HG03280 (cell line): ENCODE measurements at regions not wholly inside any gene's neighbourhood (a gene's known extent, or its start where the extent isn't known, plus 50 kb on each side); places are given as distances from the start of the nearest gene placed in this dataset.
"Not testable (repeated sequence)": the region's sequence is repeated elsewhere in the genome, so short reads cannot be mapped to it uniquely, and the experiment has no call there.

ENCODE experiments used
- ATAC-seq: cut with Tn5 transposase; IDR thresholded peaks from one replicate; pipeline ENCODE4 v1.9.1; 2021; ENCODE audit warnings: mild to moderate bottlenecking, moderate library complexity; ENCODE audit not compliant: unreplicated experiment

GRCh38 chr4:19187691-19188090 is 1064.0 kb upstream of the SLIT2 start:
- no peak for ATAC-seq

- no peak for ATAC-seq
These were observed 1064.6 kb upstream of the SLIT2 start for GRCh38 chr4:19187096-19187495.

DNA sequence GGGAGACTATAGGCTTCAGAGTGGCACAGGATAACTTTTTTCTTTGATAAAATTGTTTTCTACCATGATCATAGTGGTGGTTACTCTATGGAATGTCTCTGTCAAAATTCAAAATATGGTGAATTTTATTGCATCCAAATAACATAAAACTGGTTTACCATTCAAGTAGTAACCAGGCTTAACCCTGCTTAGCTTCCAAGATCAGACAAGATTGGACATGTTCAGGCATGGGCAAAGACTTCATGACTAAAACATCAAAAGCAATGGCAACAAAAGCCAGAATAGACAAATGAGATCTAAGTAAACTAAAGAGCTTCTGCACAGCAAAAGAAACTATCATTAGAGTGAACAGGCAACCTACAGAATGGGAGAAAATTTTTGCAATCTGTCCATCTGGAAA is 1070.1 kb upstream of the SLIT2 start:
- not testable (repeated sequence) for ATAC-seq

GRCh38 chr4:19178835-19179234 is 1072.9 kb upstream of the SLIT2 start:
- ATAC-seq = no peak

DNA sequence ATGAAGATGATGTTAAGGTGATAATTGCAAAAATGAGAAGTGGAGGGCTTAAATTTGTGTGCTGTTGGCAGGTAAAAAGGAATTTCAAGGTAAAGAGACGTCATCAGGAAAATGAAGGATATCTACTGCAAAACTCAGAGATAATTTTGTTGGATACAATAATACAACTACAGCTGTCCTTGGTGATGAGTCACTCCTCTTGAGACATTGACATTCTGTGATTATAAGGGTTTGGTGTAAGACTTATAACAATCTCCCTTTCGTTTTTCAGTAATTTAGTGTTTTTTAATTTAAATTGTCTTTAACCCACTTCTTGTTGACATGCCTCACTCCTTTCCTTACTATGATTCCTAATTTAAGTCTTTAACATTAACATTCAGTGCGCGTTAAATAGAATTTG is 1074.1 kb upstream of the SLIT2 start:
- ATAC-seq = no peak

- ATAC-seq = no peak
These were observed 1079.9 kb upstream of the SLIT2 start for GRCh38 chr4:19171832-19172231.

DNA sequence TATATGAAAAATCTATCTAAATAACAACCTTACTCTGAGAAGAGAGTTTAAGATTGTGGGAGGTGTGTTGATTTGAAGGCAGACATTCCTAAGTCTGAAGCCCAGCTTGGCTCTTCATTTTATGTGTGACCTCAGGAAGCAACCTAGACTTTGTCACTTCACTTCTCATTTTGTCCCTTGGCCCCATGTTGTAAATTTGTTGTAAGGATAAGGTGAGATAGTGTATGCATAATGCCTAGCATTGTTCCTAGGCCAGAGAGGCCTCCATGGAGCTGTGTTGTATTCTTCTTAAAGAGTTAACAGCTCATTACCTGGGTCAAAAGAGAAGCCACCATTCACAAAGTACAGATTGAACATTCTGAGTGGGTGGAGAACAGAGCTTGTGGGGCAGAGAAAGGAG is 1084.4 kb upstream of the SLIT2 start:
- no peak for ATAC-seq

- ATAC-seq = no peak
These were observed 1087.4 kb upstream of the SLIT2 start for GRCh38 chr4:19164334-19164733.

DNA sequence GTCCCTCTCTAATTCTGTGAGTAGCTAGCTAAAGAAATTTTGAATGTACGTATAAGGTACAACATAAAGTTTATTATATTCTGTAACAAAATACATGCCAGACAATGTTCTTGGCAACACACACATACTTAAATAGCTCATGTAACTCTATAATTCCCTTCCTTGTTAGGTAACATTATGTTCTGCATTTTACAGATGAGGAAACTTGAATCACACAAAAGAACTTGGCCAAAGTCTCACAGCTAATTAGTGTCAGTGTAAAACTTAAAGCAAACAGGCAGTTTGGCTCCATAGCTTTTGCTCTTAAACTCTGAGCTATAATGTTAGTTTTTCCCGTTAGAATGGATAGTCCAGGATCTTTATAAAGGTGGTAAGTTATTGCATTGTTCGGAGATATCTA is 1091.8 kb upstream of the SLIT2 start:
- ATAC-seq = no peak

GRCh38 chr4:19158107-19158809 is 1093.4 kb upstream of the SLIT2 start:
- no peak for ATAC-seq

DNA sequence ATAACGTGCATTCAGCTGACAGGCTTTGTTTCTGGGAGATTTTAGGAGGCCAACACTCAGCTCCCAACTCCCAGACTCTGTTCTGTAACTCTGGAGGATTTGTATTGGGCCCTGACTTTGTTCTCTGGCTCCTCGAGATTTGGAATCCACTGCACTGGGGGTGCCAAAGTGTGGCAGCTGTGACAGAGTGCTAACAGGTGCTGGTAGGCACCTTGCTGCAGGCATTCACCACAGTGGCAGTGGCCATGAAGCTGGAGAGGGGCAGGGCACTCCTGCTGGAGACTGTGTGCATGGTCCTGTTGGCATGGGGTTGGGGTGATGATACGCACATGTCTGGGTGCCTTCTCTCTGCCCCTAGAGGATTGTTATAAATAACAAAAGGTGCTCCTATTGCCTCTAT is 1094.9 kb upstream of the SLIT2 start:
- ATAC-seq = no peak

DNA sequence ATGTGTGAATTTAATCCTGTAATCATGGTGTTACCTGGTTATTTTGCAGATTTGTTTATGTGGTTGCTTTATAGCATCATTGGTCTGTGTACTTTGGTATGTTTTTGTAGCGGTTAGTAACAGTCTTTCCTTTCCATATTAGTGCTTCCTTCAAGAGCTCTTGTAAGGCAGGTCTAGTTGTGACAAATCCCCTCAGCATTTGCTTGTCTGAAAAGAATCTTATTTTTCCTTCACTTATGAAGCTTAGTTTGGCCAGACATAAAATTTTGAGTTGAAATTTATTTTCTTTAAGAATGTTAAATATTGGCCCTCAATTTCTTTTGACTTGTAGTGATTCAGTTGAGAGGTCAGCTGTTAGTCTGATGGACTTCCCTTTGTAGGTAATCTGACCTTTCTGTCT is 1096.1 kb upstream of the SLIT2 start:
- no peak for ATAC-seq

- ATAC-seq = not testable (repeated sequence)
These were observed 1097.4 kb upstream of the SLIT2 start for GRCh38 chr4:19154267-19154666.

GRCh38 chr4:19152264-19152663 is 1099.4 kb upstream of the SLIT2 start:
- no peak for ATAC-seq

- ATAC-seq = no peak
These were observed 1100.0 kb upstream of the SLIT2 start for GRCh38 chr4:19151684-19152083.

GRCh38 chr4:19146038-19146437 is 1105.7 kb upstream of the SLIT2 start:
- ATAC-seq = no peak

DNA sequence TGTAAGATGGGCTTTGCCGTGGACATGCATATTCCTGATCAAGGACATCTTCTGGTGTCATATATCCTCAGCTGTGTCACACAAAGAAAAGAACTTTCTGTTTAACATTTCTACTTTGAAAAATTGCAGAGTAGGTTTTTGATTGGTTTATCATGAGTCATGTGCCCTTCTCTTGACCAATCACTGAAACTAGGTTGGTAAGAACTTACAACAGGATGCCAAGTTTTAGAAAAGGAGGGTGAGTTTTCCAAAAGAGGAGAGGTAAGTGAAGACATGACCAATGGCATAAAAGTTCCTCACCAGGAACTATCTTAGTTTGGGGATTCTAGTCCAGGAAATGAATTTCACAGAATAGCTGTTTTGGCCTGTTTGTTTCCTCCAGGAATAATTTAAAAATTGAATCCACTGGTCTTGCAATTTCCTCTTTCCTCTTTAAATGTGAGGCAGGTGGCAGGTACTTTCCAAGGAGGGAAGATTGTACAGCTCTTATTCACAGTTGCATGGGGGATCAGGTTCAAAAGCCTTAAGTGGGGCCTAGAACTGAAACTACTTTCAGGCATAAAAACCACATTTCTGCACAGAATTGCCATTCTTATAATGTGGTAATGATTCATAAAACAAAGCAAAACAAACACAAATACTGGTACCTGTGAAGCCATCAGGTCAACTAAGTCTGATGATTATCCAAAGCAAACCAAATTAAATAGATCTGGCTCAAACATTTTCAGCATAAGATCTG is 1114.5 kb upstream of the LCORL start:
- no peak for ATAC-seq

GRCh38 chr4:19134685-19135084 is 1113.1 kb upstream of the LCORL start:
- no peak for ATAC-seq

DNA sequence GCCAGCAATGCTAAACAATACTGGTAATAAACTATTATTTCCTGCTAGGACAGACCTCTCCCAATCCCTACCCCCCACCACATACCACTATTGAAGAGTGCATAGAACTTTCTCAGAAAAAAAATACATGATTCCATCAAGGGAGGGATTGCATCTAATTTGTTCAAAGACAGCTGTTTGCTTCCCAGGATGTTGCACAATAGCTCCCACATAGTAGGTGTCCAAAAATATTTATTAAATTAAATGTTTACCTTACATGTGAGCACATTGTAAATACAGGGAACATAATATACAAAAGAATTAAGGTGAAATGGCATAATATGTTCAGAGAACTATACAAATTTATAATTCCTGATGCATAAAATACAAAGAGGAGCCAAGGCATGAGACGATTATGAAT is 1111.8 kb upstream of the LCORL start:
- no peak for ATAC-seq

DNA sequence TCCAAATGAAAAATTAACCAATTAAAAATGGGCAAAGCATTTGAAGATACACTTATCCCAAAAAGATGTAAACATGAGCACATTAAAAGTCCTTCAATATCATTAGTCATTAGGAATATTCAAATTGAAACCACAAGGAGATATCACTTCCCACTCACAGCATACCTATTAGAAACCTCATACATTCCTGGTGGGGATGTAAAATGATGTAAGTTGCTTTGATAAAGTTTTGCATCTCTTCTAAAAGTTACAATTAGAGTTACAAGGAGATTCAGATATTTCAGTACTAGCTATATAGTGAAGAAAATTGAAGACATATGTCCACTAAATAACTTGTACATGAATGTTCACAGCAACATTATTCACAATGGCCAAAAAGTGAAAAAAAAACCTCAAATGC is 1109.3 kb upstream of the LCORL start:
- ATAC-seq = no peak

DNA sequence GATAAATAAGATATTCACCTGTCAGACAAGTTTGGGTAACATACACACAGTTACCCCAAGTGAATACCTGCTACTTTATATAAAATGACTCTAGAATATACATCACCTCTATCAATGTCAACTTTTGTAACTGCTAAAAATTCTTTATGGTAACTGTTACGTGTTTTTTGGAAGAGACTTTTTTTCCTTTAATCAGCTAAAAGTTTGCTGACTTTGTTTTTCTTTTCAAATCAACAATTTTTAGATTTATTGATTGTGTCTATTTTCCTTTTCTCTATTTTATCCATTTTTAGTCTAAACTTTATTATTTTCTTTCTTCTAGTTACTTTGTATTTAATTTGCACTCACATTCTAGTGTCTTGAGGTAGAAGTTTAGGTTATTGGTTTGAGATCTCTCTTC is 1106.6 kb upstream of the LCORL start:
- no peak for ATAC-seq

DNA sequence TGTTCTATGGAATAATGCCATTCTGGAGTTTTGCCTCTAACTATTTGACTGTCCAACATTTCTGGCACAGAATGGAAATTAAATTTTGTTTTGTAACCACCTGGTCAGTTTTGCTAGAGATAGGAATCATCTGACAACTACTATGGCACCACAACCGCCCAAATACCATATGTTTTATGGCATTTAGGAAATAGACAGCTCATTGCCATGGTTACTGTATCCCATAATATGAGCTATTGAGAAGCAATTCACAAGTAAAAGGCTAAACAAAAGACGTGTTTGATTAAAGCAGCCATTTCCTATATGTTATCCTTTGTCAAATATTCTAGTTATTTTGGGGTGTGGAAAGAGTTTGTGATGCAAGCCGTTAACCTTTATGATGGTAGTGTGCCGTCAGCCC is 1105.3 kb upstream of the LCORL start:
- ATAC-seq = no peak

DNA sequence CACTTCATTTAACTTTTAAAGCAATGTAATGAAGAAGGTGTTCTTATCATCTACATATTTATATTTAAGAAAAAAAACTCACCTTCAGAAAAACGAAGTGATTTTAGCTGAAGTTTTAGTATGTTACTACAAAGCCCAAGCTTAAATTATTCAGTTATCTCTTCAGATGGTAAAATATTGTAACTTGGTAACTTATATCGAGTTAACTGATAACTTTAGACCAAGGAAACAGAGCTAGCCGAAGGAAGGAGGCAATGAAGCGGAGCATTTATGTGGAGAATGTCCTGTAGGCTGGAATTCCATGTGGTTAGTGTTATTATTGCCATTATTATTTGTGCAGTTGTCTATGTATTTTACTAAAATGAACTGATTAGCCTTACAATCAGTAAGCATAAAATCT is 1102.1 kb upstream of the LCORL start:
- ATAC-seq = no peak
